HCT116 (cell line): ENCODE measurements at regions not wholly inside any gene's neighbourhood (a gene's known extent, or its start where the extent isn't known, plus 50 kb on each side); places are given as distances from the start of the nearest gene placed in this dataset.
A peak's percentile ranks its signal among the peaks of the same experiment; 100 is the strongest.

Source experiments
- ATAC-seq: fragments of 200-7000 bp; cut with Tn5 transposase; 2 replicates; pipeline ENCODE4 v1.9.1; 2020; ENCODE audit warnings: mild to moderate bottlenecking, moderate library complexity
- BruUV-seq: library from RNA; stranded (reverse); fragments of 400-500 nt; replicated peaks from 2 replicates; lab custom pipeline; 2021; lab: Mats Ljungman, UMichigan
- CTCF ChIA-PET: fragments of 300-600 bp; sonication (Branson Sonifier 250); formaldehyde crosslinking; loops from one replicate; lab custom pipeline; 2021; ENCODE audit warnings: antibody characterized with exemption; lab: Charles Lee
- POLR2A ChIA-PET: fragments of 300-600, 350-600 bp; sonication (Branson Sonifier 250); formaldehyde crosslinking; loops from one replicate; lab custom pipeline; 2021; ENCODE audit warnings: antibody characterized with exemption; lab: Charles Lee
- RAD21 ChIA-PET, 2 experiments: fragments of 300-600 bp; sonication (Branson Sonifier 250); formaldehyde crosslinking; loops; one replicate each; lab custom pipeline; 2023; ENCODE audit warnings: low total read pairs in 2 of 2; ENCODE audit not compliant: uncharacterized antibody in 2 of 2, unreplicated experiment in 2 of 2, low non-redundant PET in 1 of 2; lab: Charles Lee
- DNase-seq: peaks from one replicate; pipeline ENCODE4 v3.0.0-alpha.2; 2010; ENCODE audit warnings: low read depth, low spot score
- H2AFZ ChIP-seq: fragments of 200-600 bp; shearing (Covaris generic), sonication (generic); 2 replicates; pipeline ENCODE4 v1.6.1; 2017; ENCODE audit warnings: low read depth, mixed run types, mixed read lengths, antibody characterized with exemption, low read length; ENCODE audit not compliant: poor library complexity, severe bottlenecking
- H3K27ac ChIP-seq: 2 replicates; pipeline ENCODE4 v1.5.1; 2012; ENCODE audit warnings: low read depth, low read length
- H3K27me3 ChIP-seq: fragments of 200-600 bp; sonication (generic); 2 replicates; pipeline ENCODE4 v1.6.1; 2016; ENCODE audit warnings: mixed run types, low read length, mixed read lengths; ENCODE audit not compliant: insufficient read depth
- H3K36me3 ChIP-seq, 2 experiments: fragments of 200-500 bp in 1 of 2; fragments of 200-600 bp in 1 of 2; sonication (Bioruptor generic) in 1 of 2; sonication (generic) in 1 of 2; 2 replicates each; pipeline versions ENCODE4 v1.5.1 to v1.6.1; 2014 to 2016; ENCODE audit warnings: low read length in 2 of 2, inconsistent platforms in 1 of 2, mixed read lengths in 1 of 2, mixed run types in 1 of 2; ENCODE audit not compliant: insufficient read depth in 2 of 2, control insufficient read depth in 1 of 2
- H3K4me1 ChIP-seq, 2 experiments: fragments of 200-600 bp in 1 of 2; sonication (generic) in 1 of 2; 2 replicates each; pipeline versions ENCODE4 v1.5.1 to v1.6.1; 2012 to 2017; ENCODE audit warnings: low read length in 2 of 2, inconsistent platforms in 1 of 2, mild to moderate bottlenecking in 1 of 2, mixed read lengths in 1 of 2, mixed run types in 1 of 2, moderate library complexity in 1 of 2; ENCODE audit not compliant: insufficient read depth in 2 of 2, control insufficient read depth in 1 of 2
- H3K4me2 ChIP-seq: fragments of 200-600 bp; sonication (generic); 2 replicates; pipeline ENCODE4 v1.6.1; 2017; ENCODE audit warnings: mixed run types, low read length, mixed read lengths
- H3K4me3 ChIP-seq, 2 experiments: fragments of 200-600 bp in 1 of 2; sonication (generic) in 1 of 2; replicated peaks in 1 of 2; 2 replicates each; pipeline ENCODE4 v1.5.1; 2011 to 2016; ENCODE audit warnings: low read length in 2 of 2, control low read depth in 1 of 2, low read depth in 1 of 2, mild to moderate bottlenecking in 1 of 2, mixed read lengths in 1 of 2, mixed run types in 1 of 2
- H3K79me2 ChIP-seq: fragments of 200-600 bp; sonication (generic); 2 replicates; pipeline ENCODE4 v1.6.1; 2017; ENCODE audit warnings: mild to moderate bottlenecking, mixed run types, low read length, moderate library complexity, mixed read lengths; ENCODE audit not compliant: insufficient read depth
- H3K9ac ChIP-seq: fragments of 200-600 bp; sonication (generic); 2 replicates; pipeline ENCODE4 v1.6.1; 2016; ENCODE audit warnings: low read length, mixed read lengths
- H3K9me2 ChIP-seq: fragments of 200-600 bp; sonication (generic), shearing (Covaris generic); 2 replicates; pipeline ENCODE4 v1.6.1; 2017; ENCODE audit warnings: mixed run types, mild to moderate bottlenecking, moderate library complexity; ENCODE audit not compliant: insufficient read depth
- H3K9me3 ChIP-seq, 2 experiments: fragments of 200-500 bp in 1 of 2; fragments of 200-600 bp in 1 of 2; sonication (Bioruptor generic) in 1 of 2; sonication (generic) in 1 of 2; 2 replicates each; pipeline ENCODE4 v1.6.1; 2014 to 2017; ENCODE audit warnings: low read length in 2 of 2, mixed read lengths in 2 of 2, inconsistent platforms in 1 of 2, low read depth in 1 of 2, mild to moderate bottlenecking in 1 of 2, mixed run types in 1 of 2, moderate library complexity in 1 of 2; ENCODE audit not compliant: control insufficient read depth in 1 of 2, insufficient read depth in 1 of 2
- H4K20me1 ChIP-seq: fragments of 200-600 bp; sonication (generic), shearing (Covaris generic); 2 replicates; pipeline ENCODE4 v1.6.1; 2017; ENCODE audit warnings: mixed run types, mild to moderate bottlenecking, moderate library complexity; ENCODE audit not compliant: insufficient read depth
- CBX3 ChIP-seq: IDR thresholded peaks from 2 replicates; pipeline ENCODE4 v1.6.1; 2012; ENCODE audit warnings: low read depth
- CEBPB ChIP-seq: IDR thresholded peaks from 2 replicates; pipeline ENCODE4 v1.6.1; 2012; ENCODE audit warnings: low read depth
- EGR1 ChIP-seq: IDR thresholded peaks from 2 replicates; pipeline ENCODE4 v1.6.1; 2012; ENCODE audit warnings: low read depth
- EZH2 ChIP-seq: fragments of 200-600 bp; sonication (generic); IDR thresholded peaks from 2 replicates; pipeline ENCODE4 v1.6.1; 2017; ENCODE audit warnings: antibody characterized with exemption, mixed run types
- MAX ChIP-seq: IDR thresholded peaks from 2 replicates; pipeline ENCODE4 v1.6.1; 2012
- POLR2A ChIP-seq: IDR thresholded peaks from 2 replicates; pipeline ENCODE4 v1.7.0; 2011; ENCODE audit warnings: borderline replicate concordance; ENCODE audit not compliant: insufficient read depth, insufficient read length; ENCODE audit errors: extremely low read depth
- SP1 ChIP-seq: IDR thresholded peaks from 2 replicates; pipeline ENCODE4 v1.6.1; 2012; ENCODE audit warnings: low read depth
- TCF7L2 ChIP-seq: IDR thresholded peaks from 2 replicates; pipeline ENCODE4 v1.7.0; 2011; ENCODE audit warnings: borderline replicate concordance, inconsistent platforms; ENCODE audit not compliant: insufficient read depth, insufficient read length; ENCODE audit errors: extremely low read depth
- ZFX ChIP-seq: fragments of 450-650 bp; IDR thresholded peaks from 2 replicates; pipeline ENCODE4 v1.6.1; 2017
- ZNF274 ChIP-seq: fragments of 200-500 bp; sonication (Bioruptor generic); IDR thresholded peaks from 2 replicates; pipeline ENCODE4 v1.6.1; 2014; ENCODE audit warnings: mild to moderate bottlenecking, low read depth, low read length, inconsistent platforms
- intact Hi-C: fragments of 100-400 bp; cut with micrococcal nuclease; formaldehyde crosslinking; loops from 2 replicates; pipeline ENCODE4 v1.10.0; 2022
- TF ChIP-seq, protein P1 (sequence below), 3 experiments: fragments of 200-600 bp in 1 of 3; sonication (generic) in 1 of 3; IDR thresholded peaks in 2 of 3; conservative IDR thresholded peaks in 1 of 3; 2 replicates each; pipeline ENCODE4 v1.5.1; 2012 to 2017; ENCODE audit warnings: low read depth in 2 of 3, low read length in 2 of 3, antibody characterized with exemption in 1 of 3, borderline replicate concordance in 1 of 3, control low read depth in 1 of 3, mild to moderate bottlenecking in 1 of 3, mixed read lengths in 1 of 3, mixed run types in 1 of 3, moderate library complexity in 1 of 3; ENCODE audit not compliant: insufficient read depth in 1 of 3
- TF ChIP-seq, protein P2 (sequence below): IDR thresholded peaks from 2 replicates; pipeline ENCODE4 v1.6.1; 2012
- TF ChIP-seq, protein P3 (sequence below): IDR thresholded peaks from 2 replicates; pipeline ENCODE4 v1.6.1; 2012; ENCODE audit warnings: low read depth

DNA sequence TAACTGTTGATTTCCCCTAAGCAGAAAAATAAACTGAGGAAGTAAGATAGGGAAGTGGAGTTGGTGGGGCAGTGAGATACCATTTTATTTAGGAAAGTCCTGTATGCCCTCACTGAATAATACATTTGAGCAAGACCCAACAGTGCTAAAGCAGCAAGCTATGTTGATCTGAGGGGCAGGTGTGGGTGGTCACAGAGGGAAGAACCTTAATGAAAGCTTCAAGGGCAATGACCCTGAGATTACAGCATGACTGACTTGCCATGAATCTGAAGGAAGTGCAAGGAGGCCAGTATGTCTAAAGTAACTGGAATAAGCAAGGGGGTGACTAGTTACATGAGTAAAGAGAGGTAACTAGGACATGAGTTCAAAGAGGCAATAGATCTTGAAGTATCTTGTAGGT, 159.5 kb downstream of the CD47 start:
- ATAC-seq (no peak), DNase-seq (no peak)
- no peak overlapping the region for H3K27ac ChIP-seq
- RAD21 ChIA-PET: no interaction called here
- no peaks in the 10 kb centered on the region for H3K9me2 ChIP-seq
- no peaks in the 10 kb centered on the region; a peak in 1 of 4 replicates for H3K9me3 ChIP-seq
- no peaks in the 10 kb centered on the region for H3K79me2 ChIP-seq
- no peak overlapping the region for H3K4me2 ChIP-seq
- no TSS peak for BruUV-seq
- TF ChIP-seq POLR2A (no peak), ZFX (no peak)
- no peaks in the 10 kb centered on the region for H4K20me1 ChIP-seq
- intact Hi-C loops: loop anchor here (10.0 kb wide), 1 partner anchor 373 kb away; no protein-coding TSS in a partner anchor
- no peak overlapping the region for H2AFZ ChIP-seq
- no peak overlapping the region for H3K9ac ChIP-seq
- CTCF ChIA-PET: no interaction called here
- no peak overlapping the region for H3K4me3 ChIP-seq
- POLR2A ChIA-PET: no interaction called here
- H3K27me3 ChIP-seq: no peaks in the 10 kb centered on the region
- H3K36me3 ChIP-seq: no peaks in the 10 kb centered on the region
- peaks cover 0 to 14% of the 10 kb centered on the region in 2 experiments; a peak in 2 of 4 replicates for H3K4me1 ChIP-seq

DNA sequence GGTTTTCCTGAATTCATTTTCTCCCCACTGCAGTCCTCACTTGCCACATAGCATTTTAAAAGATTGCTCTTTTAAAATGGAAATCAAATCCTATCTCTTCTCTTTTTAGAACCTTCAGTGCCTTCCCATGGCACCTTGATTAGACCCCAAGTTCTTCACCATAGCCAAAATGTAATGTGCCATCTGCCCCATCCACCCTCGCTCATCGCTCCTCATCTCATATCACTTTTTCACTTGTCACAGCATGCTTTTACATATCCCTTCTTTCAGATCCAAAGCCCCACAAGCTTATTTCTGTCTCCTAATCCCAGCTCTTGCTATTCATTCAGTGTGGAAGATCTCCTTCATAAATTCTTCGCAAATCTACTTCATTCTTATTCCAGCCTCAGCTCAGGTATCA, 161.7 kb downstream of the CD47 start:
- H3K27ac ChIP-seq: no peak overlapping the region
- DNase-seq: no peak
- H3K27me3 ChIP-seq: no peaks in the 10 kb centered on the region
- no peak for ATAC-seq
- CTCF ChIA-PET: interaction anchor here (2.2 to 2.5 kb wide), 2 partner anchors 83 to 549 kb away, joined by 6 to 8 read pairs; no protein-coding TSS in a partner anchor
- H3K4me3 ChIP-seq: no peak overlapping the region
- no peaks in the 10 kb centered on the region for H3K79me2 ChIP-seq
- TF ChIP-seq, protein P1, sequence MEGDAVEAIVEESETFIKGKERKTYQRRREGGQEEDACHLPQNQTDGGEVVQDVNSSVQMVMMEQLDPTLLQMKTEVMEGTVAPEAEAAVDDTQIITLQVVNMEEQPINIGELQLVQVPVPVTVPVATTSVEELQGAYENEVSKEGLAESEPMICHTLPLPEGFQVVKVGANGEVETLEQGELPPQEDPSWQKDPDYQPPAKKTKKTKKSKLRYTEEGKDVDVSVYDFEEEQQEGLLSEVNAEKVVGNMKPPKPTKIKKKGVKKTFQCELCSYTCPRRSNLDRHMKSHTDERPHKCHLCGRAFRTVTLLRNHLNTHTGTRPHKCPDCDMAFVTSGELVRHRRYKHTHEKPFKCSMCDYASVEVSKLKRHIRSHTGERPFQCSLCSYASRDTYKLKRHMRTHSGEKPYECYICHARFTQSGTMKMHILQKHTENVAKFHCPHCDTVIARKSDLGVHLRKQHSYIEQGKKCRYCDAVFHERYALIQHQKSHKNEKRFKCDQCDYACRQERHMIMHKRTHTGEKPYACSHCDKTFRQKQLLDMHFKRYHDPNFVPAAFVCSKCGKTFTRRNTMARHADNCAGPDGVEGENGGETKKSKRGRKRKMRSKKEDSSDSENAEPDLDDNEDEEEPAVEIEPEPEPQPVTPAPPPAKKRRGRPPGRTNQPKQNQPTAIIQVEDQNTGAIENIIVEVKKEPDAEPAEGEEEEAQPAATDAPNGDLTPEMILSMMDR (IDR thresholded peaks at IDR 0.05 in 2 of 3, conservative IDR thresholded peaks at IDR 0.05 in 1 of 3; ENCODE audit: borderline replicate concordance in 1 of 3, insufficient read depth in 1 of 3, low read depth in 2 of 3, low read length in 2 of 3): no peak
- no peak for TF ChIP-seq SP1
- no peak for TF ChIP-seq CBX3
- TF ChIP-seq CEBPB: no peak
- TF ChIP-seq, protein P2, sequence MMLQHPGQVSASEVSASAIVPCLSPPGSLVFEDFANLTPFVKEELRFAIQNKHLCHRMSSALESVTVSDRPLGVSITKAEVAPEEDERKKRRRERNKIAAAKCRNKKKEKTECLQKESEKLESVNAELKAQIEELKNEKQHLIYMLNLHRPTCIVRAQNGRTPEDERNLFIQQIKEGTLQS: no peak
- TF ChIP-seq, protein P3, sequence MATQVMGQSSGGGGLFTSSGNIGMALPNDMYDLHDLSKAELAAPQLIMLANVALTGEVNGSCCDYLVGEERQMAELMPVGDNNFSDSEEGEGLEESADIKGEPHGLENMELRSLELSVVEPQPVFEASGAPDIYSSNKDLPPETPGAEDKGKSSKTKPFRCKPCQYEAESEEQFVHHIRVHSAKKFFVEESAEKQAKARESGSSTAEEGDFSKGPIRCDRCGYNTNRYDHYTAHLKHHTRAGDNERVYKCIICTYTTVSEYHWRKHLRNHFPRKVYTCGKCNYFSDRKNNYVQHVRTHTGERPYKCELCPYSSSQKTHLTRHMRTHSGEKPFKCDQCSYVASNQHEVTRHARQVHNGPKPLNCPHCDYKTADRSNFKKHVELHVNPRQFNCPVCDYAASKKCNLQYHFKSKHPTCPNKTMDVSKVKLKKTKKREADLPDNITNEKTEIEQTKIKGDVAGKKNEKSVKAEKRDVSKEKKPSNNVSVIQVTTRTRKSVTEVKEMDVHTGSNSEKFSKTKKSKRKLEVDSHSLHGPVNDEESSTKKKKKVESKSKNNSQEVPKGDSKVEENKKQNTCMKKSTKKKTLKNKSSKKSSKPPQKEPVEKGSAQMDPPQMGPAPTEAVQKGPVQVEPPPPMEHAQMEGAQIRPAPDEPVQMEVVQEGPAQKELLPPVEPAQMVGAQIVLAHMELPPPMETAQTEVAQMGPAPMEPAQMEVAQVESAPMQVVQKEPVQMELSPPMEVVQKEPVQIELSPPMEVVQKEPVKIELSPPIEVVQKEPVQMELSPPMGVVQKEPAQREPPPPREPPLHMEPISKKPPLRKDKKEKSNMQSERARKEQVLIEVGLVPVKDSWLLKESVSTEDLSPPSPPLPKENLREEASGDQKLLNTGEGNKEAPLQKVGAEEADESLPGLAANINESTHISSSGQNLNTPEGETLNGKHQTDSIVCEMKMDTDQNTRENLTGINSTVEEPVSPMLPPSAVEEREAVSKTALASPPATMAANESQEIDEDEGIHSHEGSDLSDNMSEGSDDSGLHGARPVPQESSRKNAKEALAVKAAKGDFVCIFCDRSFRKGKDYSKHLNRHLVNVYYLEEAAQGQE: no peak
- TF ChIP-seq POLR2A: no peak
- TF ChIP-seq ZNF274: no peak
- TF ChIP-seq MAX: no peak
- TF ChIP-seq TCF7L2: no peak
- TF ChIP-seq EGR1: no peak
- no peak for TF ChIP-seq EZH2
- TF ChIP-seq, all 23 proteins: peak for 0
- no peaks in the 10 kb centered on the region for H3K9me2 ChIP-seq
- H3K4me2 ChIP-seq: no peak overlapping the region
- H3K36me3 ChIP-seq: no peaks in the 10 kb centered on the region
- no peaks in the 10 kb centered on the region; a peak in 1 of 4 replicates for H3K9me3 ChIP-seq
- ChIA-PET POLR2A (no interaction called here), RAD21 (no interaction called here)
- H3K4me1 ChIP-seq: peaks cover 0 to 14% of the 10 kb centered on the region in 2 experiments; a peak in 2 of 4 replicates
- H2AFZ ChIP-seq: peak overlapping the region; percentile 59
- H4K20me1 ChIP-seq: no peaks in the 10 kb centered on the region
- intact Hi-C loops: loop anchor here (5.0 kb wide), 1 partner anchor 163 kb away; the partner anchor contains the start of gene CD47
- no TSS peak for BruUV-seq
- no peak overlapping the region for H3K9ac ChIP-seq
